B cell (primary cell): ENCODE measurements at regions not wholly inside any gene's neighbourhood (a gene's known extent, or its start where the extent isn't known, plus 50 kb on each side); places are given as distances from the start of the nearest gene placed in this dataset.

Experiments used
- ATAC-seq: fragments of 200-7000 bp; cut with Tn5 transposase; one replicate; pipeline ENCODE4 v1.10.0; 2021; ENCODE audit warnings: low read depth, mild to moderate bottlenecking, moderate number of reproducible peaks, moderate library complexity
- CTCF ChIA-PET: fragments of 350-600 bp; sonication (Branson Sonifier 250); formaldehyde crosslinking; loops from one replicate; lab custom pipeline; 2021; ENCODE audit warnings: antibody characterized with exemption, inconsistent platforms; lab: Charles Lee
- POLR2A ChIA-PET: fragments of 350-600 bp; sonication (Branson Sonifier 250); formaldehyde crosslinking; loops from one replicate; lab custom pipeline; 2021; ENCODE audit warnings: antibody characterized with exemption; lab: Charles Lee
- DNase-seq: peaks from one replicate; pipeline ENCODE4 v3.0.0; 2013
- H2AFZ ChIP-seq: 2 replicates; pipeline ENCODE4 v1.6.1; 2012; ENCODE audit warnings: mild to moderate bottlenecking, low read depth, low read length; ENCODE audit not compliant: insufficient read depth, poor library complexity, severe bottlenecking
- H3K27ac ChIP-seq, 2 donors: 1 replicate in 1 of 2; 2 replicates in 1 of 2; pipeline ENCODE4 v1.5.1; 2012 to 2013; ENCODE audit warnings: low read length in 2 of 2, mild to moderate bottlenecking in 2 of 2, moderate library complexity in 1 of 2
- H3K27me3 ChIP-seq, 4 experiments: fragments of 200-600 bp in 1 of 4; sonication (generic) in 1 of 4; replicated peaks in 1 of 4; 1 replicate in 2 of 4; 2 replicates in 2 of 4; pipeline versions ENCODE4 v1.6.1 to v1.7.0; 2013 to 2016; ENCODE audit warnings: low read length in 3 of 4, mild to moderate bottlenecking in 2 of 4, mixed read lengths in 1 of 4, moderate library complexity in 1 of 4; ENCODE audit not compliant: insufficient read depth in 4 of 4, control insufficient read depth in 3 of 4; ENCODE audit errors: control extremely low read depth in 1 of 4
- H3K36me3 ChIP-seq, 2 experiments: replicated peaks in 1 of 2; 1 replicate in 1 of 2; 2 replicates in 1 of 2; pipeline versions ENCODE4 v1.6.1 to v1.7.1; 2013; ENCODE audit warnings: low read length in 1 of 2; ENCODE audit not compliant: insufficient read depth in 2 of 2, control insufficient read depth in 1 of 2; ENCODE audit errors: control extremely low read depth in 1 of 2, extremely low read depth in 1 of 2
- H3K4me1 ChIP-seq, 2 donors: fragments of 200-600 bp in 1 of 2; sonication (generic) in 1 of 2; 1 replicate in 1 of 2; 2 replicates in 1 of 2; pipeline versions ENCODE4 v1.5.1 to v1.6.1; 2013 to 2017; ENCODE audit warnings: low read length in 2 of 2; ENCODE audit not compliant: control insufficient read depth in 2 of 2, insufficient read depth in 2 of 2
- H3K4me2 ChIP-seq: replicated peaks from 2 replicates; pipeline ENCODE3; 2012; ENCODE audit warnings: mild to moderate bottlenecking, low read depth, low read length; ENCODE audit not compliant: poor library complexity, severe bottlenecking
- H3K4me3 ChIP-seq, 5 experiments: fragments of 200-600 bp in 1 of 5; sonication (generic) in 1 of 5; 1 replicate in 3 of 5; 2 replicates in 2 of 5; pipeline versions ENCODE4 v1.5.1 to v1.7.0; 2011 to 2016; ENCODE audit warnings: low read length in 4 of 5, mild to moderate bottlenecking in 4 of 5, low read depth in 2 of 5, control low read depth in 1 of 5, moderate library complexity in 1 of 5; ENCODE audit not compliant: insufficient read depth in 1 of 5; ENCODE audit errors: control extremely low read depth in 1 of 5, extremely low read depth in 1 of 5
- H3K79me2 ChIP-seq: fragments of 200-600 bp; sonication (generic); one replicate; pipeline ENCODE4 v1.6.0; 2016; ENCODE audit warnings: low read length; ENCODE audit not compliant: control insufficient read depth, insufficient read depth
- H3K9ac ChIP-seq: fragments of 200-600 bp; sonication (generic); 2 replicates; pipeline ENCODE4 v1.6.1; 2017; ENCODE audit warnings: mild to moderate bottlenecking, low read length, moderate library complexity
- H3K9me3 ChIP-seq, 3 donors: one replicate each; pipeline versions ENCODE4 v1.6.1 to v1.7.1; 2013; ENCODE audit warnings: low read length in 2 of 3; ENCODE audit not compliant: control insufficient read depth in 2 of 3, insufficient read depth in 1 of 3; ENCODE audit errors: control extremely low read depth in 1 of 3
- H4K20me1 ChIP-seq: 2 replicates; pipeline ENCODE4 v1.6.0; 2012; ENCODE audit warnings: mild to moderate bottlenecking, low read length; ENCODE audit not compliant: insufficient read depth, control insufficient read depth, poor library complexity, severe bottlenecking
- H3K27ac Mint-ChIP-seq: one replicate; pipeline ENCODE4 v1.8.0; 2021; ENCODE audit warnings: mixed read lengths
- H3K27me3 Mint-ChIP-seq: one replicate; pipeline ENCODE4 v1.8.0; 2021; ENCODE audit warnings: mixed read lengths
- H3K4me1 Mint-ChIP-seq: one replicate; pipeline ENCODE4 v1.8.0; 2021; ENCODE audit warnings: mixed read lengths
- H3K4me3 Mint-ChIP-seq: one replicate; pipeline ENCODE4 v1.8.0; 2021; ENCODE audit warnings: mixed read lengths
- H3K9me3 Mint-ChIP-seq: one replicate; pipeline ENCODE4 v1.8.0; 2022; ENCODE audit warnings: mixed read lengths; ENCODE audit not compliant: insufficient read depth
- EZH2 ChIP-seq: IDR thresholded peaks from 2 replicates; pipeline ENCODE4 v1.6.1; 2012; ENCODE audit warnings: borderline replicate concordance, low read depth, mild to moderate bottlenecking, moderate library complexity, low read length; ENCODE audit not compliant: insufficient read depth, poor library complexity, severe bottlenecking
- WGBS: methylation state at CpG from one replicate; pipeline ENCODE4 v1.1.5; 2013; ENCODE audit warnings: missing lambda C conversion rate; ENCODE audit not compliant: insufficient coverage; 5-methylcytosine and 5-hydroxymethylcytosine counted together
- intact Hi-C: fragments of 100-400 bp; cut with micrococcal nuclease; formaldehyde crosslinking; loops from one replicate; pipeline ENCODE4 v1.10.0; 2022
- TF ChIP-seq, protein P1 (sequence below): fragments of 200-600 bp; IDR thresholded peaks from one replicate; pipeline ENCODE4 v1.8.0; 2022; ENCODE audit warnings: antibody characterized with exemption, mild to moderate bottlenecking

GRCh38 chr16:55411231-55411630 lies 67.8 kb upstream of the MMP2 start:
- H3K27me3 Mint-ChIP-seq: peaks cover 7% of the 10 kb centered on the region
- no peak overlapping the region for H3K4me3 Mint-ChIP-seq
- no peak for DNase-seq
- H3K9ac ChIP-seq: no peak overlapping the region
- H3K36me3 ChIP-seq: no peaks in the 10 kb centered on the region
- no peaks in the 10 kb centered on the region for H3K4me1 Mint-ChIP-seq
- intact Hi-C loops: no loop called here
- peaks cover 0 to 4% (median 0%) of the 10 kb centered on the region in 3 donors for H3K9me3 ChIP-seq
- no peaks in the 10 kb centered on the region for H4K20me1 ChIP-seq
- H3K27ac ChIP-seq: no peak overlapping the region
- no peaks in the 10 kb centered on the region for H3K9me3 Mint-ChIP-seq
- H3K4me1 ChIP-seq: no peaks in the 10 kb centered on the region
- no peaks in the 10 kb centered on the region for H3K79me2 ChIP-seq
- no peak overlapping the region for H3K27ac Mint-ChIP-seq
- H2AFZ ChIP-seq: no peak overlapping the region
- no peak for ATAC-seq
- no peaks in the 10 kb centered on the region for H3K27me3 ChIP-seq
- no peak for TF ChIP-seq EZH2
- TF ChIP-seq, protein P1, sequence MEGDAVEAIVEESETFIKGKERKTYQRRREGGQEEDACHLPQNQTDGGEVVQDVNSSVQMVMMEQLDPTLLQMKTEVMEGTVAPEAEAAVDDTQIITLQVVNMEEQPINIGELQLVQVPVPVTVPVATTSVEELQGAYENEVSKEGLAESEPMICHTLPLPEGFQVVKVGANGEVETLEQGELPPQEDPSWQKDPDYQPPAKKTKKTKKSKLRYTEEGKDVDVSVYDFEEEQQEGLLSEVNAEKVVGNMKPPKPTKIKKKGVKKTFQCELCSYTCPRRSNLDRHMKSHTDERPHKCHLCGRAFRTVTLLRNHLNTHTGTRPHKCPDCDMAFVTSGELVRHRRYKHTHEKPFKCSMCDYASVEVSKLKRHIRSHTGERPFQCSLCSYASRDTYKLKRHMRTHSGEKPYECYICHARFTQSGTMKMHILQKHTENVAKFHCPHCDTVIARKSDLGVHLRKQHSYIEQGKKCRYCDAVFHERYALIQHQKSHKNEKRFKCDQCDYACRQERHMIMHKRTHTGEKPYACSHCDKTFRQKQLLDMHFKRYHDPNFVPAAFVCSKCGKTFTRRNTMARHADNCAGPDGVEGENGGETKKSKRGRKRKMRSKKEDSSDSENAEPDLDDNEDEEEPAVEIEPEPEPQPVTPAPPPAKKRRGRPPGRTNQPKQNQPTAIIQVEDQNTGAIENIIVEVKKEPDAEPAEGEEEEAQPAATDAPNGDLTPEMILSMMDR: no peak
- 80% methylated on average over 1 of the region's 3 CpGs for WGBS
- no peak overlapping the region for H3K4me3 ChIP-seq
- no peak overlapping the region for H3K4me2 ChIP-seq
- POLR2A ChIA-PET: no interaction called here
- CTCF ChIA-PET: no interaction called here

DNA sequence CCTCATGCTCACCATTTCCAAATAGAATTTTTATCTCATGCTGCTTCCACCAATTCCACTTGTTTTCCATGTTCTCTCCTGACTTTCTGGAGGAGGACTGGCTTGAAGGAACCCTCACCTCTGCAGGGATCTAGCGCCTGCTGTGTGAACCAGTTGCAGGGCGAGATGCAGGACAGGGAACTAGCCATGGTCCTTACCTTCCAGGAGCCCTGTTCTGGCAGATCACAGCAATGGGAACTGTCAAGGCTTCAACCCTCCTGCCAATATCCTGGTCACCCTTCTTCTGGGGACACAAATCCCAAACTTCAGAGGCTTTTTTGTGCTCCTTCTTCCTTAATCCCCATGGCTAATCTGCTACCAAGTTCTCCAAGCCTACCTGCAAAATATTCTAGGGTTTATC lies 60.4 kb upstream of the MMP2 start:
- H3K36me3 ChIP-seq: no peaks in the 10 kb centered on the region
- TF ChIP-seq EZH2: no peak
- TF ChIP-seq, protein P1: no peak

More for the DNA sequence above, 60.4 kb upstream of the MMP2 start:
- POLR2A ChIA-PET: no interaction called here
- Histone ChIP-seq H2AFZ (no peak overlapping the region), H3K4me3 (no peak overlapping the region), H3K9me3 (peaks cover 0 to 3% (median 0%) of the 10 kb centered on the region in 3 donors), H3K4me2 (no peak overlapping the region), H3K27me3 (no peaks in the 10 kb centered on the region), H3K79me2 (no peaks in the 10 kb centered on the region), H3K4me1 (no peaks in the 10 kb centered on the region), H4K20me1 (no peaks in the 10 kb centered on the region), H3K9ac (no peak overlapping the region), H3K27ac (no peak overlapping the region)
- Mint-ChIP-seq H3K27me3 (peaks cover 38% of the 10 kb centered on the region), H3K9me3 (no peaks in the 10 kb centered on the region), H3K4me1 (no peaks in the 10 kb centered on the region), H3K4me3 (no peak overlapping the region), H3K27ac (no peak overlapping the region)
- CTCF ChIA-PET: no interaction called here
- DNase-seq (no peak), ATAC-seq (no peak)
- WGBS: 76% methylated on average over 2 of the region's 2 CpGs
- intact Hi-C loops: no loop called here
